Sigmoid colon (tissue), 4 donors: ENCODE measurements at regions not wholly inside any gene's neighbourhood (a gene's known extent, or its start where the extent isn't known, plus 50 kb on each side); places are given as distances from the start of the nearest gene placed in this dataset.

Experiments used
- CTCF ChIP-seq, 4 experiments: fragments of 450-650 bp in 3 of 4; fragments of 200-600 bp in 1 of 4; IDR thresholded peaks; one replicate each; pipeline ENCODE4 v1.5.1; 2016 to 2019; ENCODE audit warnings: antibody characterized with exemption in 4 of 4, mild to moderate bottlenecking in 3 of 4, moderate library complexity in 2 of 4
- POLR2A ChIP-seq, 2 donors: fragments of 450-650 bp; IDR thresholded peaks; one replicate each; pipeline ENCODE4 v1.6.1; 2016; ENCODE audit warnings: antibody characterized with exemption in 2 of 2, mild to moderate bottlenecking in 2 of 2, moderate library complexity in 2 of 2
- POLR2AphosphoS5 ChIP-seq, 4 donors: sonication (generic); formaldehyde crosslinking; IDR thresholded peaks; one replicate each; pipeline ENCODE4 v1.6.1; 2017; ENCODE audit warnings: antibody characterized with exemption in 4 of 4

DNA sequence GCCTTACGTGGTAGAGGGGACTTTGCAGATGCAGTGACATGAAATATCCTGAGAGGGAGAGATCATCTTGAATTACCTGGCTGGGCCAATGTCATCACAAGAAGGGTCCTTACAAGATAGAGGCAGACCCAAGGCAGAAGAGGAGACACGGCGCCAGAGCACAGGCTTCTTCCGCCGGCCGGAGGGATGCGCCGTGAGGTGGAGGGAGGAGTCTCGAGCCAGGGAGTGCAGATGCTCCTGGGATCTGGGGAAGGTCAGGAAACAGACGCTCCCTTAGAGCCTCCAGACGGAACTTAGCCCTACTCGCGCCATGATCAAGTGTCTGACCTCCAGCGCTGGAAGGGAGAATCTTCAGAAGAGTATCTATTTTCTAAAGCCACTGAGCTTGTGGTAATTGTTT, 304.8 kb downstream of the GLRX3 start:
- TF ChIP-seq POLR2A (IDR thresholded peaks at IDR 0.05) (no peak), CTCF (IDR thresholded peaks at IDR 0.05) (no peak), POLR2AphosphoS5 (IDR thresholded peaks at IDR 0.05) (no peak)
